Erythroblast (primary cell): ENCODE measurements at regions not wholly inside any gene's neighbourhood (a gene's known extent, or its start where the extent isn't known, plus 50 kb on each side); places are given as distances from the start of the nearest gene placed in this dataset.

Experiments
- GATA1 ChIP-seq: IDR thresholded peaks from 2 replicates; pipeline ENCODE4 v1.6.1; 2011; ENCODE audit warnings: low read depth, mild to moderate bottlenecking, control low read depth, low read length, moderate library complexity
- POLR2A ChIP-seq: IDR thresholded peaks from 2 replicates; pipeline ENCODE4 v1.6.1; 2011; ENCODE audit warnings: mild to moderate bottlenecking, low read length

GRCh38 chrX:96564595-96564994 lies 120.0 kb upstream of the DIAPH2 start:
- TF ChIP-seq POLR2A (no peak), GATA1 (no peak)
